ENCODE measurements at regions not wholly inside any gene's neighbourhood (a gene's known extent, or its start where the extent isn't known, plus 50 kb on each side); places are given as distances from the start of the nearest gene placed in this dataset.

- Histone ChIP-seq H3K9me3 (replicated peaks) (no peaks in the 10 kb centered on the region; the same call in 1 of the 2 replicates), H3K36me3 (no peaks in the 10 kb centered on the region), H3K4me1 (replicated peaks) (no peaks in the 10 kb centered on the region), H3K27ac (no peak overlapping the region), H3K4me3 (no peak overlapping the region), H3K27me3 (replicated peaks) (no peaks in the 10 kb centered on the region)
- DNase-seq (ENCODE audit: low read depth in 1 of 2, low spot score in 2 of 2): peak in 1 of 2 experiments; percentile 28
Measured at GRCh38 chr17:73921306-73921705, 277.1 kb upstream of the SDK2 start.

GRCh38 chr17:73924114-73924908 lies 279.2 kb upstream of the RPL38 start:
- no peaks in the 10 kb centered on the region for H3K4me1 ChIP-seq (replicated peaks)
- H3K36me3 ChIP-seq: no peaks in the 10 kb centered on the region
- H3K9me3 ChIP-seq (replicated peaks): peaks cover 4% of the 10 kb centered on the region
- DNase-seq (ENCODE audit: low read depth in 1 of 2, low spot score in 2 of 2): no peak
- H3K27ac ChIP-seq: no peak overlapping the region
- no peaks in the 10 kb centered on the region for H3K27me3 ChIP-seq (replicated peaks)
- no peak overlapping the region for H3K4me3 ChIP-seq

DNA sequence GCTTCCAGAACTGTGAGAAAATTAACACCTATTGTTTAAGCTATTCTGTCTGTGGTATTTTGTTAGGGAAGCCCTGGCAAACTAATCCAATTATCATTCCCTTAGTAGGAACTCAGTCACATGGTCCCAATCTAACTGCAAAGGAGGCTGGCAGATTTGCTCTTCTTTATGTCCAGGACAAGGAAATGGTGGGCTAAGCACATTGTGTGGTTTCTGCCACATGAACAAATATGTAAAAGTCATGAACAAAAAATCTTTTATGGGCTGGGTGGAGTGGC lies 278.6 kb upstream of the RPL38 start:
- Histone ChIP-seq H3K4me1 (replicated peaks) (no peaks in the 10 kb centered on the region), H3K27me3 (replicated peaks) (no peaks in the 10 kb centered on the region), H3K27ac (no peak overlapping the region), H3K9me3 (replicated peaks) (peaks cover 4% of the 10 kb centered on the region), H3K36me3 (no peaks in the 10 kb centered on the region), H3K4me3 (no peak overlapping the region)
- DNase-seq (ENCODE audit: low read depth in 1 of 2, low spot score in 2 of 2): no peak

DNA sequence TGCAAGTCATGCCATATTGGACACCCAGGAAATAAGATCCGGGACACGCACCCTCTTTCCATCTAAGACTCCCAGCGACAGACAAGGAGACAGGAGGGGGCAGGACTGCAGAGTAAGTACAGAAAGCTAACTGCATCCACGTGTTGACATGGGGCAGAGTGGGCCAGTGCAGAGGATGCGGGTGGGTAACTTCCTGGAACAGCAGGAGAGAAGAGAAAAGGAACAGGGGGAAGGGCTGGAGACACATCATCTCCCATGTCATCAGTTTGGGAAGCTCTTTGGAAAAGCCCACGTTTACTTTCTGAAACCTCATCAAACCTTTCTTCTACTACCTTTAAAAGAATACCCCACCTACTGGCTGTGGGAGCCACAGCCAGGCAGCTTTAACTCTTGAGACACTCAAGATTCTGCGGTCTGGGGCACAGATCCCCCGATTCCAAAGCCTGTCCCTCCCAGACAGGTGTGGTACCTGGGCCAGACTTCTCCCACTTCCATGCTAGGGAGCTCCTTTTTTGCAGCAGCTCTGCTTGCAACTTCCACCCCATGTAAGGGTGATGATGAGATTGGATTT lies 273.5 kb upstream of the RPL38 start:
- DNase-seq (ENCODE audit: low read depth in 1 of 2, low spot score in 2 of 2): no peak
- no peaks in the 10 kb centered on the region for H3K4me1 ChIP-seq (replicated peaks)
- H3K27ac ChIP-seq: no peak overlapping the region
- H3K27me3 ChIP-seq (replicated peaks): no peaks in the 10 kb centered on the region
- H3K4me3 ChIP-seq: no peak overlapping the region
- H3K36me3 ChIP-seq: no peaks in the 10 kb centered on the region
- peaks cover 4% of the 10 kb centered on the region for H3K9me3 ChIP-seq (replicated peaks)

DNA sequence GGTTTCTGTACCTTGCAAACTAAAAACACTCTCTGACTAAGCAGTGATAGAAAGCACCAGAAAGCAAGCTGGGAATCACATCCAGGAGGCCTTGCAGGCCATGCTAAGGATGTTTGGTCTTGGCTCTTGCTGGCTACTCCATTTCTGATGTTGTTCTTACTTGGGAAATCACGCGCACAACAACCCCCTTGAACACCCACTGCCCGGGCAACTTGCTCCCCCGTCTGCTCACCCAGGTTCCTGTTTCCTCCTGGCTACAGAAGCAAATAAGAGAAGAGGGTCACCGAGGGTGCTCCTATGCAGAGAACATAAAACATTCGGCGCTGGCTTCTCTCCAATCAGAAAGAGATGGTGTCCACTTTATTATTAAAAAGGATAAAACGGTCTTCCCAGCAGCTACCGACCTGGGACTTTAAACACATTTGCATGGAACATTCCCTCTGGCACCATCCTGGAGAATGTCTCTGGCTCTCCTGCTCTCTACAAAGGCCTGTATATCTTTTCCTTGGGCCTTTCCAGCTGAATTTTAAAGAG lies 271.2 kb upstream of the RPL38 start:
- no peak for DNase-seq (ENCODE audit: low read depth in 1 of 2, low spot score in 2 of 2)
- Histone ChIP-seq H3K4me3 (no peak overlapping the region), H3K27me3 (replicated peaks) (0 out of 2 replicates have a peak, but pooled peaks cover 5% of the 10 kb centered on the region), H3K36me3 (no peaks in the 10 kb centered on the region), H3K4me1 (replicated peaks) (no peaks in the 10 kb centered on the region), H3K27ac (no peak overlapping the region), H3K9me3 (replicated peaks) (peaks cover 4% of the 10 kb centered on the region; the same call in 1 of the 2 replicates)

DNA sequence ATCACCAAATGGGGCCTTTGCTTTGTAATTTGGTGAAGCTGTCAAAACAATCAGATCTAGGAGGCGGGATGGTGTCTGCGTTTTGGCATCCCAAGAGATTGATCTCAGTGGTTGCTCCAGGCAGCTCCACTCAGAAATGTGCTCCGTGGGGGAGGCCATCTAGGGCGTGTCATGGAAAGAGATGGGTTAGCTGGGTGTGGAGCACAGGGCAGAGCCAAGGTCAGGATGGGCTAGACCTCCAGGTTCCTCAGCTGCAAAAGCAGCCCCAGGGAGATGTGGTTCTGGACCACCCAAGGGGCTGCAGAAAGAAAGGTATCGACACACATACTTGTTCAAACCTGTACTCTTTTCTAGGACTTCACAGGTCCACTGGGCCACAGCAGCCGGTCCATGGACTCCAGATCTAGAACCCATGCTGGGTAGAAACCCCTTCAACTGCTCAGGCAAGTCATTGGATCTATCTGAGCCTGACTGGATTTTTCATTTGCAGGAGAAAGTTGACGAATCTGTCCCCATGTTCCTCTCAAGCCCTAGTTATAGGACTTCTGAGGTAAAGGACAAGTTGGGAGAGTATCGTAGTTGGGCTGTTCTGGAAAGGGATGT lies 270.2 kb upstream of the RPL38 start:
- no peaks in the 10 kb centered on the region for H3K9me3 ChIP-seq (replicated peaks)
- H3K4me1 ChIP-seq (replicated peaks): no peaks in the 10 kb centered on the region
- H3K36me3 ChIP-seq: no peaks in the 10 kb centered on the region
- H3K27me3 ChIP-seq (replicated peaks): 0 out of 2 replicates have a peak, but pooled peaks cover 9% of the 10 kb centered on the region
- no peak overlapping the region for H3K4me3 ChIP-seq
- no peak overlapping the region for H3K27ac ChIP-seq
- no peak for DNase-seq (ENCODE audit: low read depth in 1 of 2, low spot score in 2 of 2)

GRCh38 chr17:73933871-73934270 lies 269.6 kb upstream of the RPL38 start:
- no peak for DNase-seq (ENCODE audit: low read depth in 1 of 2, low spot score in 2 of 2)
- Histone ChIP-seq H3K9me3 (replicated peaks) (no peaks in the 10 kb centered on the region), H3K27me3 (replicated peaks) (0 out of 2 replicates have a peak, but pooled peaks cover 9% of the 10 kb centered on the region), H3K36me3 (no peaks in the 10 kb centered on the region), H3K4me3 (no peak overlapping the region), H3K4me1 (replicated peaks) (no peaks in the 10 kb centered on the region), H3K27ac (no peak overlapping the region)

- H3K36me3 ChIP-seq: no peaks in the 10 kb centered on the region
- no peak for DNase-seq (ENCODE audit: low read depth in 1 of 2, low spot score in 2 of 2)
- no peak overlapping the region for H3K4me3 ChIP-seq
- H3K27ac ChIP-seq: no peak overlapping the region
- H3K9me3 ChIP-seq (replicated peaks): no peaks in the 10 kb centered on the region
- H3K4me1 ChIP-seq (replicated peaks): no peaks in the 10 kb centered on the region
- H3K27me3 ChIP-seq (replicated peaks): 0 out of 2 replicates have a peak, but pooled peaks cover 9% of the 10 kb centered on the region
Measured at GRCh38 chr17:73934696-73935095, 268.8 kb upstream of the RPL38 start.

- Histone ChIP-seq H3K9me3 (replicated peaks) (no peaks in the 10 kb centered on the region), H3K4me1 (replicated peaks) (no peaks in the 10 kb centered on the region), H3K36me3 (no peaks in the 10 kb centered on the region), H3K27ac (no peak overlapping the region), H3K27me3 (replicated peaks) (peaks cover 12% of the 10 kb centered on the region; the same call in 1 of the 2 replicates), H3K4me3 (no peak overlapping the region)
- no peak for DNase-seq (ENCODE audit: low read depth in 1 of 2, low spot score in 2 of 2)
Measured at GRCh38 chr17:73936908-73937627, 266.4 kb upstream of the RPL38 start.

GRCh38 chr17:73938706-73939105 lies 264.8 kb upstream of the RPL38 start:
- Histone ChIP-seq H3K4me3 (no peak overlapping the region), H3K9me3 (replicated peaks) (no peaks in the 10 kb centered on the region), H3K27ac (no peak overlapping the region), H3K27me3 (replicated peaks) (peaks cover 12% of the 10 kb centered on the region; the same call in 1 of the 2 replicates), H3K36me3 (no peaks in the 10 kb centered on the region), H3K4me1 (replicated peaks) (no peaks in the 10 kb centered on the region)
- DNase-seq (ENCODE audit: low read depth in 1 of 2, low spot score in 2 of 2): no peak

GRCh38 chr17:73939806-73940205 lies 263.7 kb upstream of the RPL38 start:
- no peak for DNase-seq (ENCODE audit: low read depth in 1 of 2, low spot score in 2 of 2)
- Histone ChIP-seq H3K4me1 (replicated peaks) (no peaks in the 10 kb centered on the region), H3K27me3 (replicated peaks) (peaks cover 12% of the 10 kb centered on the region; the same call in 1 of the 2 replicates), H3K36me3 (no peaks in the 10 kb centered on the region), H3K4me3 (no peak overlapping the region), H3K27ac (no peak overlapping the region), H3K9me3 (replicated peaks) (no peaks in the 10 kb centered on the region)

DNA sequence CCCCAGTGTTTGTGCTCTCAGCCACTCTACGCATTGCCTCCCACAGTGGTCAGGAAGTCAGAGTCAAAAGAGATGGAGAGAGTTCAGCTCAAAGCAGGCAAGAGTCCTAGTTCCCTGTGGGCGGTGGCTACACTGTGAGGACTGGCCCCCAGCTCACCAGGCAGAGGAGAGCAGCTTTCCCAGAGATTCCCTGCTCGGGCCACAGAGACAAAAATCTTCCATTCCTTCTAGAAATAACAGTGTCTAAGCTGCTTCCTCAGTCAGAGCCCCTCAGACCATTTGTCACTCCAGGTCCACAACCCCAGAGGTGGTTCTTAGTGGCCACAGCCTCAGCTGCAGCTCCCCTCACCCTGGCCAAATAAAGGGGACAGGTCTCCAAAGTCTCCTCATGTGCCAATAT lies 263.0 kb upstream of the RPL38 start:
- no peaks in the 10 kb centered on the region for H3K4me1 ChIP-seq (replicated peaks)
- peaks cover 12% of the 10 kb centered on the region; the same call in 1 of the 2 replicates for H3K27me3 ChIP-seq (replicated peaks)
- H3K4me3 ChIP-seq: no peak overlapping the region
- H3K9me3 ChIP-seq (replicated peaks): no peaks in the 10 kb centered on the region
- H3K27ac ChIP-seq: no peak overlapping the region
- DNase-seq (ENCODE audit: low read depth in 1 of 2, low spot score in 2 of 2): no peak
- H3K36me3 ChIP-seq: no peaks in the 10 kb centered on the region

- Histone ChIP-seq H3K27ac (no peak overlapping the region), H3K4me3 (no peak overlapping the region), H3K27me3 (replicated peaks) (peaks cover 7% of the 10 kb centered on the region; the same call in 1 of the 2 replicates), H3K4me1 (replicated peaks) (no peaks in the 10 kb centered on the region), H3K9me3 (replicated peaks) (no peaks in the 10 kb centered on the region), H3K36me3 (no peaks in the 10 kb centered on the region)
- no peak for DNase-seq (ENCODE audit: low read depth in 1 of 2, low spot score in 2 of 2)
Measured at GRCh38 chr17:73941919-73942530, 261.5 kb upstream of the RPL38 start.
